RPMI7951 (cell line): ENCODE measurements at regions not wholly inside any gene's neighbourhood (a gene's known extent, or its start where the extent isn't known, plus 50 kb on each side); places are given as distances from the start of the nearest gene placed in this dataset.
"Not testable (repeated sequence)": the region's sequence is repeated elsewhere in the genome, so short reads cannot be mapped to it uniquely, and the experiment has no call there.

Source experiments
- DNase-seq: peaks from one replicate; pipeline ENCODE4 v3.0.0-alpha.2; 2012; ENCODE audit warnings: low read depth

DNA sequence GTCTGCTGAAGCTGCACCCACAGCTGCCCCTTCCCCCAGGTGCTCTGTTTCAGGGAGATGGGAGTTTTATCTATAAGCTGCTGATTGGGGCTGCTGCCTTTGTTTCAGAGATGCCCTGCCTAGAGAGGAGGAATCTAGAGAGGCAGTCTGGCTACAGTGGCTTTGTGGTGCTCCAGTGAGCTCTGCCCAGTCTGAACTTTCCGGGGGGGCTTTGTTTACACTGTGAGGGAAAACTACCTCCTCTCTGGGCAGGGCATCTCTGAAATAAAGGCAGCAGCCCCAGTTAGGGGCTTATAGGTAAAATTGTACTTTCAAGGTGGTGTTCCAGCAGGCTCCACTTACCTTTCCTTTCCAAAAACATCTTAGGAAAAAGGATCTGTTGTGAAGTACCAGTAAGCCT, 242.2 kb downstream of the SPRY1 start:
- DNase-seq: no peak

DNA sequence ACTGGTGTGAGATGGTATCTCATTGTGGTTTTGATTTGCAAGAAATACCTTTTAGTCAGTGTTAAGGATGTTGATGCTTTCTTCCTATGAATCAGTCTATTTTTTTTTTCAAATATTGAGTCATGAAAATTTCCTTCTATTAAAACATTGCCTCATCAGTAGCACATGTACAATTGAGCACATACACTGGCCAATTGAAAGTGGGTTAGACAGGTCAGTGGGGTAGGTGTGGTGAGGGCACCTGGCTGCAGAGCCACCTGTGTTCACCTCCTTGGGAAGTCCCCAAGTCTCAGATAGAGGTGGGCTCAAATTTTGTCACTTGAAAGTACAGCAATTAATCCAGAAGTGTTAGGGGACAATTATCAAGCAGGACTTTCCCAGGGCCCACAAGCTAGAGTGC, 243.7 kb downstream of the SPRY1 start:
- DNase-seq: peak; percentile 32

DNA sequence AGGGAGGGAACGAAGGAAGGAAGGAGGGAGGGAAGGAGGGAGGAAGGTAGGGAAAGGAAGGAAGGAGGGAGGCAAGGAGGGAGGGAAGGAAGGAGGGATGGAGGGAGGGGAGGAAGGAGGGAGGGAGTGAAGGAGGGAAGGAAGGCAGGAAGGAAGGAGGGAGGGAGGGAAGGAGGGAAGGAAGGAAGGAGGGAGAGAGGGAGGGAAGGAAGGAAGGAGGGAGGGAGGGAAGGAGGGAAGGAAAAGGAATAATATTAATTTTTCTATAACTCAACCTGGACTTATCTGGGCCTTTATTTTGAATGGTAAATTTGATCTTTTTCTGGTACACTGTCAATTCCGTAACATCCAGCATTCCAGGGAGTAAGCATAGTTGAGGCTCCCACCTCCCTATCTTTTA, 244.2 kb downstream of the SPRY1 start:
- no peak for DNase-seq

DNA sequence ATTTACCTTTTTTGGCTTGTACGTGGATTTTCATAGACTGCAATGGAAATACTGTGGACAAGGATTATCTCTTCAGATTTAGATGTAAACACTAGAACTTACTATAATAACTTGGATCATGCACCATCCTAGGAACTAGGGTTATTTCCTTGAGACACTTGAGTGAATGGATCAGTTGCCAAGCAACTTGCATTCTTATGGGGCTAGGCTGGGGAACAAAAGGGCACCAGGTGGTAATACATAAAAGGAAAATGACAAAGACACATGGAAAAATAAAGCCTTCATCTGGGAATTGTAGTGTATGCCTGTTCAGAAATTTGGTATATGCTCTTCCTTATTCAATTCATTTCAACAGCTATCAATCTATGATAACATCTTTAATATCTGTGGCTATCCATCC, 247.1 kb downstream of the SPRY1 start:
- DNase-seq: no peak

DNA sequence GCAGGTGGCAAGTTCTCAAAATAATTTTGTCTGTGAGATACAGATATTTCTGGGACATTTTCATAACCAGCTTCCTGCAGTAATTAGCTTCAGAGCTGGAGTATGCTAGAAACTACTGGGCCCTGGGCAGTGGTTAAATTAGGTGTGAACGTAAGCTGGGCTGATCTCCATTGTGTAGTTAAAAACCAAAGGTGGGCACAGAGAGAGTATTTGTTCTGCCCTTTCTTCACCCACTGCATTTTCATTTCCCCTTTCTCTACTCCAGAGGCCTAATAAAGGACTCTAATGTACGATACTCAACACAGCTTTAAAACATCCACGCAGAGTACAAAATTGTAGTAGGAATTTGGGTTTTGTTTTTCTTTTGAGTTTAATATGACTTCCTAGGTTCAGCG, 252.7 kb downstream of the SPRY1 start:
- no peak for DNase-seq

DNA sequence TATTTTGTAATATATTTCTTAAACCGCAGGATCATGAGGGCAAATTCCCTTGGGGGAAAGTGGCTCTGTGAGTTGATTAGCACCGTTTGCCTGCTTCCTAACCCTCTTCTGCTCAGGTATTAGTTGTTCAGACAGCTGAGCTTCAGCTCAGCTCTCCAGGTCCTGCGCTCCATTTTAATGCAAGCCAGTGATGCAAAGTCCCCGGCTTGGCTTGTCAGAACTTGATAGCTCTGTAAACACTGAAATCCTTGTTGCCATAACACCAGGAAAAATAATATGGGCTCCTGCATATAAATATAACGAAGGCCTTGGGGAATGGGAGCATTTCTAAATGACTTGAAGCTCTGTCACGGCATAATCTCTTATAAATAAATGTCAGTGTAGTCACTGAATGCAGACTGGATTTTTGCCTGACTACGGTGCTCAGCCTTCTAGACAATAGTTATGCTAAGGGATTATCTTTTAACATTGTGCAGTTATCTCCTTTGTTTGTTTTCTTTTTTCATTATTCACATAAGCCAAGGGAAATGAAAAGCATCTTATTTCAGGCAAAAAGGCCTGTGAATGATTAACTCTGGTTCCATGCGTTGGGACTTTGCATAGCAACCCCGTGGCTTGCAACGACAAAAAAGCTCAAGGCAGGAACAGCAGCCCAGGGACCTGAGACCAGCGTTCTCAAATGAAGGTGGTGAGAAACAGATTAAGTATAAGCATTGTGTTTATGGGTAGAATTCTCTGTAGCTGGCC, 253.2 kb downstream of the SPRY1 start:
- peak; percentile 76 for DNase-seq

DNA sequence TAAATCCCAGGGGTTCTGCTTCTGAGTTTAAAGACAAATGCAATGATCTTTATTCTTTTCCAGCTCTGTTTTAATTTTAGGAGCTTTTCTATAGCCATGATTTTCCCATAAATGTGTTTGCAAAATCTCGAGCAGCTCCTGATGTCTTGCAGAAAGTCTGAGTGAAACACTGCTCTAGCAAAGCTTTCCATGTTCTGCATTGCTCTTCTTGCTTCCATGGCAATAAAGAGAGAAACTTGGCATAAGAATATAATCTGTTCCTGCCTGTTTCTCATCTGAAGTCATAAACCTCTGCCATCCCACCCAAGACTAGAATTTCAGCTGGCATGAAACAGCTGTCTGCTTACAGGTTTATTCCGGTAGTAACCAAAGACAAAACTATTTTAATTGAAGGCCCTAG, 254.5 kb downstream of the SPRY1 start:
- peak; percentile 77 for DNase-seq

DNA sequence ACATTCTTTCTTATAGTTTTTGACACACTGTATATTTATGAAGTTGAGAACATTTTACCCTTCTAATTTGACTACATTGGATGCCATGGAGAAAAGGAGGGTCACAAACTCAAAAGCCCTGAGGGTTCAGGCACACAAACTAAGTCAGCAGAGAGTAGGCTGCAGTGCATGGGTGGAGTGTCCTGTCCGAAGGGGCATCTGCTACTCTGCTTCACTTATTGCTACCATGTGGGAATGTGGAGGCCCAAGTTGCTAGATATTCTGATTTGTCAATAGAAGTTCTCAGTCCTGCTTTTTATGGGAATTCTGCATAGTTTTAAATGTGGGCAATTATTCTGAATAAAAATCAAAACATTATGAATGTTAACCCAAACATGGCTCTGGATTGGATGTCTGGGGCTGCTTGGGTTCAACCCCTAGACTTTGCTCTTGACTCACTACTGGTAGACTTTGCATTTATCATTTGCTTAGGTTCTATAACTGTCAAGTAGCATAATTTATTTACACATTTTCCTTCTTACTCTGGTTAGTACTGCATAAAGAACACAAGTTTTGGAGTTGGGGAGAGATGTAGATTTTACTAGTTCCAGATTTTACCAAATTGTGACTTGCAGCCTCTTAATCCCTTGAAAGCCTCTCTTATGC, 255.1 kb downstream of the SPRY1 start:
- DNase-seq: no peak

DNA sequence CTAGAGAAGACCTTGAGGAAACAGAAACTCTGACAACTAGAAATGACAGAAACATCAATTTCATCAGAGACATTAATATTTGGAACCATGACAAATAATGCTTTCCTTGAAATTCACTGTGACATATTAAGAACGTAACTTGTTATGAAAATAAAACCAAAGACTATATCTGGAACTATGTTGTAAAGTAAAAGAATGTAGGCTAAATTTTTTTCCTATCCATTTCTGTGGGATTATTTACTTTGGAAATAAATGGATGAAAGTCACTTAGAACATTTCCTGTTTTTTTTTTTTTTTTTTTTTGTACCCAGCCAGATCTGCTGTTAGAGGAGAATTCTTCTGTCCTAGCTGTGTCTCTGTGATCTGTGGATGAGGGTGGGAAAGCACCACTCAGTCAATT, 255.9 kb downstream of the SPRY1 start:
- no peak for DNase-seq

DNA sequence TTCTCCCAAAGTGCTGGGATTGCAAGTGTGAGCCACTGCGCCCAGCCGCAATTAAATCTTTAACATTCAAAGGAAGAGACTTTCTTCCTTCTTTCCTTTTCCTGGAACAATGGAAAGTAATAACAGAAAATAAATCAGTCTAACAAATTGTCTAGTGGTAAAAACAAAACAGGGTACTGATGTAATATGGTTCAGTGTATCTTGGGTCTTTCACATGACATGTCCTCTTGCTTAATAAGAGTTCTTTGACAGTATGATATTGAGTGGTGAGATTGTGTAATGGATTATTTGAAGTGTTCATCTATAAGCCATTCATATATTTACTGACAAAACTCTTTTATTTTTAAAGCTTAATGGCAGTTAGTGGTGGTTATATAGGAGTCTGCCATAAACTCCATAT, 256.6 kb downstream of the SPRY1 start:
- DNase-seq: no peak

DNA sequence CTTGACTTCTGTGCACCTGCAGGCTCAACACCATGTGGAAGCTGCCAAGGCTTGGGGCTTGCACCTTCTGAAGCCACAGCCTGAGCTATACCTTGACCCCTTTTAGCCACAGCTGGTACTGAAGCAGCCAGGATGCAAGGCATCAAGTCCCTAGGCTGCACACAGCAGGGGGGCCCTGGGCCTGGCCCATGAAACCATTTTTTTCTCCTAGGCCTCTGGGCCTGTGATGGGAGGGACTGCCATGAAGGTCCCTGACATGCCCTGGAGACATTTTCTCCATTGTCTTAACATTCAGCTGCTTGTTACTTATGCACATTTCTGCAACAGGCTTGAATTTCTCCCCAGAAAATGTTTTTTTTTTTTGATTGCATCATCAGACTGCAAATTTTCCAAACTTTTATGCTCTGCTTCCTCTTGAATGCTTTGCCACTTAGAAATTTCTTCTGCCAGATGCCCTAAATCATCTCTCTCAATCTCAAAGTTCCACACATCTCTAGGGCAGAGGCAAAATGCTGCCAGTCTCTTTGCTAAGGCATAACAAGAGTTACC, 260.2 kb downstream of the SPRY1 start:
- not testable (repeated sequence) for DNase-seq

DNA sequence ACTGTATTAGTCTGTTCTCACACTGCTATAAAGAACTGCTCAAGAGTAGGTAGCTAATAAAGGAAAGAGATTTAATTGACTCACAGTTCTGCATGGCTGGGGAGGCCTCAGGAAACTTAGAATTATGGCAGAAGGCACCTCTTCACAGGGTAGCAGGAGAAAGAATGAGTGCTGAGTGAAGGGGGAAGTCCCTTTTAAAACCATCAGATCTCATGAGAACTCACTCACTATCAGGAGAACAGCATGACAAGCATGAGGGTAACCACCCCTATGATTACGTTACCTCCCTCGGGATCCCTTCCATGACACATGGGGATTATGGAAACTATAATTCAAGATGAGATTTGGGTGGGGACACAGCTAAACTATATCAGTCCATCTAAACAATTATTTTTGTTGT, 261.0 kb downstream of the SPRY1 start:
- not testable (repeated sequence) for DNase-seq

DNA sequence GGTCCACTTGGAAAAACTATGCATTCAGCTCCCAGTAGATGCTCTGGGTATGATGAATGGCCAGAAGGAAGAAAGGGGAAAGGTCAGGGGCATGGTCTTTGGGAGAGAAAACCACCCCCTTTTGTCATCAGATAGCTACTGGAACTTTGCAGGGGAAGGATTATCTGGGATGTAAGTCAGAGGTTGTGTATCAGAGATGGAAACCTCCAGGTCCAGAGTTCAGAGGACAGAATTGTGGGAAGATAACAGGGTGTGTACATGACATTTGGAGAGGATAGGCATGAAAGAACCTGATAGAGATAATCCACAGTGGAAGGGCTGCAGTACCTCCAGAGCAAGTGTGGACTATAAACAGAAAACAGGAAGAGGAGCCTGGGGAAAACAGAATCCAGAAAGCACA, 262.7 kb downstream of the SPRY1 start:
- DNase-seq: no peak

DNA sequence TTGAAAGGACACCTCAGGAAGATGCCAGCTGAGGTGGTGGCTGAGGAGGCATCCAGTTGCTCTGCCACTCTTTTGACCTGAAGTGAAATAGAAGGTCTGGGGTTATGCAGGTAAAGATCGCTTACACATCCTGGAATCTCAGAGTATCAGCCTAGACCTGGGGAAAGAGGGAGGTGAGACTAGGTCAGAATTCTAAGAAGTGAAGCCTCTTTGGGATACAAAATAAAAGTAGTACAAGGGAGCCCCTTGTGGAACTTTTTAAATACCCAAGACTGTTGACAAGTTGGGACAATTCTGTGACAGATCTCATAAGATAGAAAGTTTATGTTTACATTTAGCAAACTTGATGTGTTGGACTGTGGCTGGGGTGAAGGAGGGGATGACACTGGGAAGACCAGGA, 263.1 kb downstream of the SPRY1 start:
- peak; percentile 34 for DNase-seq

DNA sequence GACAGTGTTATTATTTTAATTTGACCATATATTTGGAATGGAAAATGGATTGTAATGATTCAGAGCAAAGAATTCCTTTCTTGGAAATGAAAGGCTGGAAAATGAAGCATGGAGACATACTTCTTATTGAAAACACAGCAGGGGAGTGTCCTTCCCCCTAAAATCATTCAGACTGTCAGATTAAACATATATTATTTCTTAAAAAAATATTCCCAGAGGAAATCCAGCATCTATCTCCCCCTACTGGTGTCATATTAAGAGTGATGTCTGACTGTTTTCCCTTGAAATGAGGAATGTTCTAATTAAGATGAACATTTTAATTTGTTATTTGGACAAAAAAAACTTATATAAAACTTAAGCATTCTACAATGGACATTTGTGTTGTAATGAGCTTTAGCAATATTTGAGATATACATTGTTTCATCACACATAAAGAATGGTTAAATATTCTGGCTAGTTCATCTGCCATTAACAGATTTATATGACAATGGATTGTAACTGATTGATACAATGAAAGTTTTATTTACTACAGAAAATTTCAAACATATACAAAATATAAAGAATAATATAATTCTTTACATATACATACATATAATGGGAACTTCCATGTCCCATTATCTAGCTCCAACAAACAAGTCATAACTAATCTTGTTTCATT, 264.6 kb downstream of the SPRY1 start:
- DNase-seq: peak; percentile 30

DNA sequence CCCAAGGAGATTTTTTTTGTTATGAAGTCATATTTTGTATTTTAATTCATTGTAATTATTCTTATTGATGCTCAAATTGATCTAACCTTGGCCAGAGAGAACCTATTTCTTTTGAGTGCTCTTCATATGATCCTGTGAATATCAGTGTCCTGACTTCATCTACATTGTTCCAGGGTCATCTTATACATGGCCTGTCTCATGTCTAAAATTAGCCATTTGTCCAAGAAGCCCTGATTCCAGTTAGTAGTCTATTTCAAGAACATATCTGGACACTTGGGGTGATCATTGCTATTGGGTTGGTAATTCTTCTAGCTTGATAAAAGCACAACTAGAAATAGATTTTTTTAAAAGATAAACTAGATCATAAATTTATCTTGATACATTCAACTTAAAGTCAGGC, 266.2 kb downstream of the SPRY1 start:
- no peak for DNase-seq

DNA sequence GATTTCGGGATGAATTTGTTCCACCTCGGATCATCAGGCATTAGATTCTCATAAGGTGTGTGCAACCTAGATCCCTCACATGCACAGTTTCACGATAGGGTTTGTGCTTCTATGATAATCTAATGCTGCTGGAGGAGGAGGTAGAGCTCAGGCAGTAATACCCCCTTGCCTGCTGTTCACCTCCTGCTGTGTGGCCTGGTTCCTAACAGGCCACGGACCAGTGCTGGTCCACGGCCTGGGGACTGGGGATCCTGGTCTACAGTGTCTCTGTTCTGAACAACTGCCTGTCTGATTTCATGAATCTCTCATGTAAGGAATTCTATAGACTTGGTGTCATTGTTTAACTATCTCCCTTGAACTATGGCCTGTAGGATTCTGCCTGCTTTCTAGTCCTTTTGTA, 269.9 kb downstream of the SPRY1 start:
- no peak for DNase-seq

DNA sequence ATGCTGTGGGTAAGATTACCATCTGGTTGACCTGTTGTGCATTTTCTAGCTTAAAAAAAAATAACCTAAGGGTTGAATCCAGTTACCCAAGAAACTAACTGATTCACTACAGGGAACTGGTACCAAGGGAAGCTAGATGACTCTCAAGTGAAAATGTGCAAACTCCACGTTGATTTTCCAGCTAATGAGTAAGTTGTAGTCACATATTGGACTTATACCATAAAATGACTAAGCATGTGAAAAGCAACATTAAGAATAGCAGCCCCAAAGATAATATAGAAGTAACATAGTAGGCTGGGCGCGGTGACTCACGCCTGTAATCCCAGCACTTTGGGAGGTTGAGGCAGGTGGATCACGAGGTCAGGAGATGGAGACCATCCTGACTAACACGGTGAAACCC, 270.9 kb downstream of the SPRY1 start:
- peak; percentile 60 for DNase-seq

DNA sequence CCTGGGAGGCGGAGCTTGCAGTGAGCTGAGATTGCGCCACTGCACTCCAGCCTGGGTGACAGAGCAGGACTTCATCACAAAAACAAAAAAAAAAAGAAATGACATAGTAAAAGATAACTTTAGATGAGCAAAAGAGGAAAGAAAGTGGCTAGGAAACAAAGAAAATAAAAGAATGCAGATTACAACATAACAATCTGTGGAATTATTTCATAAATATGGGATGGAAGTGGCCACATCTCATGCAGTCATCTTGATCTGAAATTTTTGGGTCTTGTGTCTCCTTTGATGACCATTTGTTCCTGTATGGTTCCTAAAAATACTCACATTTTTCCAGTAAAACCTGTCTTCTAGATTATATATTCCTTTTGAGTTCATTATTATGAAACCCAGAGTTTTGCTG, 271.4 kb downstream of the SPRY1 start:
- DNase-seq: no peak

DNA sequence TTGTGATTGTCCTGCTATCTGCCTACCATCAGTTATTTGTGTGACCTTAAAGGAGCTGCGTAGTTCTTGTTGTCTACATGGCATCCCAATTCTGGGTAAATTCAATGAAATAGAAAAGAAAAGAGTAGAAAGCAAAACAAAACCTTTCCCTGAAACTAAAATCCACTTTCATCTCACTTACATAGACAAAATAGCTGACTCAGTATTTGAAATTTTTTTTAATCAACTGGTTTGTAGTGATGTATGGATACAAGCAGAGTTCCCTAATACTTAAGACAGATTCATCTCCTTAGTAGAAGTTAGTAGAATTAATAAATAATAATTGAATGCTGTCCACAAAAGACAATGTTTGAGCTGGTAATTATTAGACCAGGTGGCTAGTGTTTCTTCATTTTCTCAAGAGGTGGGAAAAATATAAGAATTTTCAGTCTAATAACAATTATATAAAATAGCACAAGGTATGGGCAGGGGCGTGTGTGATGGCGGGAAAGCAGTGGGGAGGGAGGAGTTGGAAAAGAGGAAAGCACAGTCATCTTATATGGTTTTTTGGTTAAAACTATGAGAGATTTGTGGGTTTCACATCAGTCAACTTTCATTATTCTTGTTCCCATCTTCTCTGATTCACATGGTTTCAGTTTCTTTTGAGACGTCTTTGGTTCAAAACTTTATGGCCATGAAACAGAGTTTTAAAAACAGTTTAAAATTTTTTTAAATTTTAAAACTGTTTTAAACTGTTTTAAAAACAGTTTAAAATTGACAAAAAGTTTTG, 275.2 kb downstream of the SPRY1 start:
- DNase-seq: peak; percentile 26

DNA sequence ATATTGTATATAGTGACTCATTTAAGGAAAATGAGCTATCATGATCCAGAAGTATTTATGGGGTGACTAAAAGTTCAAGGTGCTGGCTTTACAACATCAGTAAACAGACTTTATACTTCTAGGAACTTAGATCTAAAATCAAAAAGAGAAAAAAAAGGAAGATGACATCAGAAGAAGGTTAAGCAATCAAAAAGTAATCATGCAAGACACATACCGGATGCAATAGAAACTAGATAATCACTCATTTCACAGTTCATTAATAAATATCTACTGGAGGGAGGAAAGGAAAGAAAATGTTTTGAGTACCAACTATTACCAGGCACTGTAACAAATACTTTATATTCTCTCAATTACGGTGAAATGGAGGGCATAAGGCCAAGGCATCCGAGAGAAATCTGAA, 276.4 kb downstream of the SPRY1 start:
- no peak for DNase-seq

DNA sequence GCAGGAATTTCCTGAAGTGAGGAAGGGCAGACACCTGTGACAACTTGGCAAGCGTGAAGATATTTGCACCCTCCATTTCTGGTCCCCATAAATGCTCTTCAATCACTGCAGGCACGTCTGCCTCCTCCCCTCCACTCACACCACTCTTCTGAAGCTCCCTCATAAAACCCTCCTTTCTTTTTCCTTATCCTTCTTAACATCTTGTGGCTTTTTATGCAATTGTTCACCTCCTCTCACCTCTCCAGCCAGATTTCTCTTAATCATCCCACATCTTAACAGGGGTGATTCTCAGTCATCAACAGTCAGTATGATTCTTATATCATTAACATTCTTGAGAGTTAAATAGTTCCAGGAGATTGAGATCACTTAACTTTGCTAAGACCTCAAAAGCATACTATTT, 277.4 kb downstream of the SPRY1 start:
- peak; percentile 65 for DNase-seq
